GM20431 (cell line): ENCODE measurements at regions not wholly inside any gene's neighbourhood (a gene's known extent, or its start where the extent isn't known, plus 50 kb on each side); places are given as distances from the start of the nearest gene placed in this dataset.

Experiments used
- in situ Hi-C: fragments of 300-500 bp; cut with MseI, MboI; formaldehyde crosslinking; loops from one replicate; pipeline ENCODE4 v1.15.0; 2020; ENCODE audit warnings: low sequenced_read_pairs; ENCODE audit not compliant: unreplicated experiment

DNA sequence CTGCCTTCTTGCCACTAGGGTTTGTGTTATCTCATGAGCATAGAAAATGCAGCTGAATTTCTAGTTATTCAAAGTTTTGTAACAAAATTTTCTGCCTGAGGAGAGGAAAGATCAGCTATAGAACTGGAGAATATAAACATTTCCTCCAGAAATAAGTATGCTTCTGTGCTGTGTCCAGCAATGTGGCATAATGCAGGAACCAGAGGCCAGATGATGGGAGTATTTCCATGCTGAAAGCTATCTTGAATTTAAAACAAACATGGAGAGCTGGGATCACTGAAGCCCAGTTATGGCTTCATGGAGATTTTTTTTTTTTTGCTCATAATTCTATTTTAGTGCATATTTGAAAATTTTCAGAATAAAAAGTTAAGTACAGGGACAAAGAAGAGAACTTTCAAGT lies 608.2 kb downstream of the SOX6 start:
- in situ Hi-C loops, result no loop called here

DNA sequence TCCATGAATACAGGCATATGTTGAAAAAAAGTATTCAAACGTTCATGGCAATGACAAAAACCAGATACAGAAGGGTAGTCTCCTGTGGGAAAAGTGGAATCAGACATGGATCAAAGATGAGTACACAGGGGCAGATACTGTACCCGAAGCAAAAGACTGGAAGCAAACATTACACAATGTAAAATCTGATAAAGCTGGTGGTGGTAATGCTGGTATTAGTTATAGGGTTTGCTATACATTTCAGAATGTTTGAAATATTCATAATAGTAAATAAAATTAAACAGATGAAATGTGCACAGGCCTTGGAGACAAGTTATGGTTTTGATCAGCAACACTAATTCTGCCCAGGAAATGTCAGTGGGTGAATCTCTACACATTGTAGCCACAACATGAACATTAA lies 607.6 kb downstream of the SOX6 start:
- in situ Hi-C loops, result no loop called here

DNA sequence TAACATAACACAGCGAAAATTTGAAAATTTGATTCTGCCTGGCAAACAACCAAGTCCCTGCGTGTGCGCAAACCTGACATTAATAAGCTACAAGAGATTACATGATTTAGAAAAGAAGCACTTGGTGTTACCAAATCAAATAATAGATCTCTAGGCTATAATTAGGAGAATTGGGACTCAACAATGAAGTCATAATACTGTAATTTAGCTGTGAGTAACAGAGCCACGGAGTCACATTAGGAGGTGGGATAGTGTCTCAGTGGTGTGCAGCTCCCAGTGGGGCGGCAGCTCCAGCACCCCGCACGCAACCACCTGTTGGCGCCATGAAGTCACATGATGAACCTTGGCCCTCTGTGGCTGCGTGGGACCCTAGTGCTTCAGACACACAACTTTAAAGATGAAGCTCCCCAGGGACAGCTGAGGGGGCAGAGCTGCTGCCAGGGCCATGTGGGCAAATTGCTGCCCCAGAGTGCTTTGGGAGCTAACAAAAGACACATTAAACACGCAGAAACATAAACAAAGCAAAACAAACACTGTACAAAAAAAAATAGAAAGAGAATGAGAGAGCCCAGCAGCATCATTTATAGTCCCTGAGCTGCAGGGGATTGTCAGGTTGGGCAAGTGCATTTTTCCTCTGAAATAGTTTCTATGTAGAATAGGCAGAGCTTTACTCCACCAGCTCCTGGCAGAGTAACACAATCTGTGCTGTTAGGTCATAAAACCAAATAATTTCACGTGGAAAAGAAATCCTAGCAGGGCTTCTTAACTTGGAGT lies 605.6 kb downstream of the SOX6 start:
- in situ Hi-C loops, result no loop called here

DNA sequence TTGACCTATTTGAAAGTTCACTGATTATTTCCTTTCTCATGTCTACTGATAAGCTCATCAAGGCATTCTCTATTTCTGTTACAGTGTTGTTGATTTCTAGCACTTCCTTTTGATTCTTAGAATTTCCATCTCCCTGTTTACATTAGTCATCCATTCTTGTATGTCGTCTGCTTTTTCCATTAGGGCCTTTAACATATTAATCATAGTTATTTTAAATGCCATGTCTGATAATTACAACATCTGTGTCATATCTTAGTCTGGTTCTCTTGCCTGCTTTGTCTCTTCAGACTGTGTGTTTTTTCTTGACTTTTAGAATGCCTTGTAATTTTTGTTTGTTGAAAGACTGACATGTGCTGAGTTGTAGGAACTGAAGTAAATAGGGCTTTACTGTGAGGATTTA lies 602.1 kb downstream of the SOX6 start:
- in situ Hi-C loops, result no loop called here

DNA sequence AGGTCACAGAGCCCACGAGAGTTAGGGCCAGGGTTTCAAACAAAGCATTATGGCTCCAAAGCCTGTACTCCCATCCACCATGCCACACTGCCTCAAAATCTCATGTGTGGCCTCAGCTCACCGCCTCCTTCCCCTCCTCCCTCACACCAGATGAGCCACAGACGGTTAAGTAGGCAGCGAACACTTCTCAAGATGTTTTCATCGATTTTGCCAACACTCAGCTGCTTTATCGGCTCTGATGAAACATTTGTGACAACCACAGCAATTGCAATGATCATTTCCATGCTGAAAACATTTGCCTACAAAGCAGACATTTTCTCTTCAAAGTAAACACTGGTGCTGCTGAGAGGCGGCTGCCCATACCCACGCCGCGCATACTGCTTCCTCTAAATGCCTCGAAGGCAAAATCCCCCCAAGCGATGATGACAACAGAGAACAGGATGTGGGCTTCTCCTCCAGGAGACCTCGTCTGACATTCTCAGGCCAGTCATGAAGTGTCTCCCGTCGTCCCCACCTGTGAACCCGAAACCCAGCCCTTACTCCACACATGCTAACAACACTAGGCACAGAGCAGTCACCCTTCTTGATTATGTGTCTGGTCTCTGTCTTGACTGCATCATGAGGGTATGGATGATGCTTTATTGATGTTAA lies 599.2 kb downstream of the SOX6 start:
- in situ Hi-C loops, result no loop called here

DNA sequence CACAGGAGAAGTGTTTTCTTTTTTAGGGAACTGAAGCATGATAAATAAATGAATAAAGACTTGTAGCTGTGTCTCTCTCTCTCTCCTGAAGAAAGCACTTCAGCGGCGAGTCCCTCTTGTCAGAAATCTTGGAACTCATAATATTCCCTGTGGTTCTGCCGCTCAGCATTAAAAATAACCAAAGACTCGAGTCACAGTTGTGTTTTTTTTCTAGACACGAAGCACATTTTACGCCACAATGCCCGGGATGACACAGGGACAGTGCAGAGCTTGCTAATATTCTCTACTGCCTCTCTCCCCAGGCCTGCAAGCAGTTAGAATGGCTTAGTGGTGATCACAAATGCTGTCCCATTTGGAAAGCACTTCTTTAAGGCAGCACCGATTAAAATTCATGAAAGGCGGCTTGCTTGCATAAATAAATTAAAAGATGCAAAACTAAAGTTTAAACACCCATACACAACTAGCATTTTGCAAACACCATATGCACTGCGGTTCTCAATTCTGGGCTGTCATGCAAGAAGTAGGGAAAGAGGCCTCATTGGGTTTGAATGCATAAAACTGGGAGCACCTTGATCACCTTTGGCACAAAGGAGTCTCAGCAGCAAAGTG lies 597.4 kb downstream of the SOX6 start:
- in situ Hi-C loops, result no loop called here

DNA sequence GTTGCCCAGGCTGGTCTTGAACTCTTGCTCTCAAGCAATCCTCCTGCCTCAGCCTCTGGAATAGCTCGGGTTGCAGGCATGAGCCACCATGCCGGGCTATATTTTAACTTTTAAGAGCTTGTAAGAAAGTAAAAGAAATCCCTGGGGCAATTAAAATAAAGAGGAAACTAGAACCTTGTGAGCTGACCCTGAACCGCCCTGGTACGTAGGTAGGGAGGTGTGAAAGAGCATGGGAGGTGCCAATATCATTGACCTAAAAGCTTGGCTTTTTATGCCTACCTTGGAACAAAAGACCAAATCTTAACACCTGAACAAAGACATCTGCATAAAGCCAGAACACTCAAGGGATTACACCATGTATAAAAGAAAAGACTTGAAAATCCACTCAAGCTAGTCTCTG lies 595.1 kb downstream of the SOX6 start:
- in situ Hi-C loops, result no loop called here

DNA sequence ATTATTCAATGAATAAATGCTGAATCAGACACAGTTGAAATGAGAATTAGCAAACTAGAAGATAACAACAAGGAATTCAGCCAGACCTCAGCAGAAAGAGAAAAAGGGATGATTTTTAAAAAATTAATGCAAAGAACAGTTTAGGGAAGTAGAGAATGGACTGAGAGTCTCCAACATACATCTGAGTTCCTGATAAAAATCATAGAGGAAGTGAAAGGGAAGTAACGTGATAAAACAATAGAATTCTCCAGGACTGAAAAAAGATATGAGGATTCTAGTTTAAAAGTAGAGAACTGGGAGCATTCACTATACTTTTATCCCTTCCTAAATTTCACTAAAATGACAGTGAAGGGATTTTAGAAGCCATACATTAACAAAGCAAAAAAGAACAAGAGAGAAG lies 592.0 kb downstream of the SOX6 start:
- in situ Hi-C loops, result no loop called here

DNA sequence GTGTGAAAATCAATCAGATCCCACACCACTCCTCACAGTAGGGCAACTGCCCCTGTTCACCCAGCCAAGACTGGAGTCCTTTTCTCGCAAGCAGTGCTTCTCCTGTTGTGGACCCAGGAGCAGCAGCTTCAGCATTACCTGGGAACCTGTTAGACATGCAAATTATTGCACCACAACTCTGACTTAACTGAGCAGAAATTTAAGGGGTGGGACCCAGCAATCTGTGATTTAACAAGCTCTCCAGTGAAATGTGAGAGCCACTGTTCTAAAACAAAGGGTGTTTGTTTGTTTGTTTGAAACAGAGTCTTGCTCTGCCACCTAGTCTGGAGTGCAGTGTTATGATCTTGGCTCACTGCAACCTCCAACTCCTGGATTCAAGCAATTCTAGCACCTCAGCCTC lies 591.4 kb downstream of the SOX6 start:
- in situ Hi-C loops, result no loop called here

DNA sequence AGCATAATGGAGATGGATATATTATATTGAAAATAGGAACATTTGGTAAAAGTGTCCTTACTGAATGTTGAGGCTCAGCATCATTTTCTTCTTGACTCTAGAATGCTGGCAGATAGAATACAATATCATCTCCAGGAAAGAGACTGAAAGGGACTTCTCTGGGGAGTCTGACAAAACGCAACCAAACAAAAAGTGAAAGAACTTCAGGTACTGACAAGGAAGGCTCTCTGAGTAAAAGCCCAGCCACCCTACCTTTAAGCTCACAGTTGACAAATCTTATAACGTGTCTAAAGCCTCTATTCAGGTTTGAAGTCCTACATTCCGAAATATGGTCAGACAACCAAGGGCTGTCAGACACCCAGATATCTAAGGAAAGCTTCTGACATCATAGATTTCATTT lies 590.8 kb downstream of the SOX6 start:
- in situ Hi-C loops, result no loop called here

DNA sequence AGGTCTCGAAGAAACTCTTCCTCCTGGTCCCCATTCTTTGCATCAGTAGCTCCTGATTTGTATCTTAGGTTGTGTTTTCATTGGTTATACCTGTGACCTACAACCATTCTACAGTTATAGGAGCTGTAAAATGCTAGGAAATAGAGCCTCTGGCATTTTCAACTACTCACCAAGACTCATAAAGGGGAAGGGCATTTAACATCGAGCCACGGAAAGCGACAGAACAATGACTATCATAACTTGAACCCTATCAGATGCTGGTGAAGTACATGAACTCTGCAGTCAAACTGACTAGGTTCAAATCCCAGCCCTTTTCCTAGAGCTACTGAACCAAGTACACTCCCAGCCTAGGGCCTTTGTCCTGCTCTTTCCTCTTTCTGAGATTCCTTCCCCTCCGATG lies 588.0 kb downstream of the SOX6 start:
- in situ Hi-C loops, result no loop called here

DNA sequence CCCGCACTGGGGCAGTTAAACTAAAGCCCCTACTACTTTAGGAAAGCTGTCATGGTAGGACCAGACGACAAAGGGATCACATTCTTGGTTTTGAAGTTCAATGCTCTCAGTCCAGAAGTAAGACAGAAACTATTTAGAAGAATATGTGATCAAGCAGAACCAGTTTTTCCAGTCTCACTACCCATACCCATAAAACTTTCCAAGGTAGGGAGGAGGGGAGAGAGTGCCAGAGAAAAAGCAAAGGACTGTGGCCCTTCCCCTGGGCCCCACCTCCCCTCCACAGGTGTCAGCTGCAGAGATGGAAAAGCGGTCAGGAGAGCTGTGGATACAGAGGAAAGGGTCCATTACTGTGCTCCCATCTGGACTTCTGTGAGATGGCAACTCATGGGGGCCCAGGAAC lies 587.1 kb downstream of the SOX6 start:
- in situ Hi-C loops, result no loop called here

DNA sequence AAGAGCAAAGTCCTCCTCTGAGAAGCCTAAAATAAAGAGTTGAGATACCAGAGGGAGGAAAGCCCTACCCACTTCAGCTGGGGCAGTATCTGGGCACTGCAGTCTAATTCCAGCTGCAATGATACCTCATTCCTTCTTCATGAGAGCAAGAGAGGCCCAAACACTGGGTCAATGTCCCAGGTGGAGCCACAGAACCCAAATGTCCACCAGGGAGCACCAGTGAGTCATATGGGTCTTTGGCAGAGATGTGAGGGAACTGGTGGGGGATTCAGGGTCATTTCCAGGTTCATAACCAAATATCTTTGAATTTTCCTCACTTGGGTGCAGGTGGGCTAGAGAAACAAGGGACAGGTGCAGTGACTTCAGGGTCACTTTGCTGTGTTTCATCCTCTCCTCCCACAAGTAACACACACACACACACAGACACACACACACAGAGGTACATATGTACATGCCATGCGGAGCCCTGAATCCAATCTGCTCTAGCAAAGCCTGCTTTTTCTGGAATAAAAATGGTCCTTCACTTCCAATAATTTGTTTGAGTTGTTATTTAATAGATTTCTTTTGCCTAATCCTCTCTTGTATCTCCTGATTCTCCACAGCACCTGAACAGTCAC lies 585.4 kb downstream of the SOX6 start:
- in situ Hi-C loops, result no loop called here

DNA sequence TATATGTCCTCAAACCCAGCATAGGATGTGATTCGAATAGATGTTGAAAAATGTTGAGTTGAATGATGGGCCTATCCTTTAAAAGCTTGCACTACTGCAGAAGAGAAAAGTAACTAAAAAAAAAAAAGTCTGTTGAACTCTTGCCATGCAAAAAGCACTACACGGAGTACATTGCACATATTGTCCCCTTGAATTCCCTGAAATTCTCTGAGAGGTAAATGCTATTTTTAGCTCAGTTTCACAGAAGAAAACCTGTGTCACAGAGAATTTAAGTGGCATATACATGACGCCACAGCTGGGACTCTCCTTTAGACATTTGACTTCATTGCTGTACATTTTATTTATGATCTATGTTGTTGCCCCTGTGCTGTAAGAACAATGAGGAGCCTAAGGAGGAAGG lies 583.8 kb downstream of the SOX6 start:
- in situ Hi-C loops, result no loop called here

DNA sequence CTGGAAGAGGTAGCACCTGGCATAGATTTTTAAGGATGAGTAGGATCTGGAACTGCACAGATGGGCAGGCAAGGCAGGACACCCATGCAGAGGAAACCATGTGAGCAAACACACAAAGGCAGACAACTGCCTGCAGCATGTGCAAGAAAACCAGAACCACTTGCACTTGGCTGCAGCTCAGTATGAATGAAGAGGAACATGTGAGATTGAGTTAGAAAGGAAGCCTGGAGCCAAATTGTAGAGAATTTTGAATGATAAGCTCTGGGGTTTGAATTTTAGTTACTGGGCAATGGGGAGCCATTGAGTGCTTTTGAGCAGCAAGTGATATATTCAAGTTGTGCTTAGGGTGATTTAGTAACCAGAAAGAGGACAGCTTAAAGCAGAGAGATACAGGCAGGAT lies 583.4 kb downstream of the SOX6 start:
- in situ Hi-C loops, result no loop called here

DNA sequence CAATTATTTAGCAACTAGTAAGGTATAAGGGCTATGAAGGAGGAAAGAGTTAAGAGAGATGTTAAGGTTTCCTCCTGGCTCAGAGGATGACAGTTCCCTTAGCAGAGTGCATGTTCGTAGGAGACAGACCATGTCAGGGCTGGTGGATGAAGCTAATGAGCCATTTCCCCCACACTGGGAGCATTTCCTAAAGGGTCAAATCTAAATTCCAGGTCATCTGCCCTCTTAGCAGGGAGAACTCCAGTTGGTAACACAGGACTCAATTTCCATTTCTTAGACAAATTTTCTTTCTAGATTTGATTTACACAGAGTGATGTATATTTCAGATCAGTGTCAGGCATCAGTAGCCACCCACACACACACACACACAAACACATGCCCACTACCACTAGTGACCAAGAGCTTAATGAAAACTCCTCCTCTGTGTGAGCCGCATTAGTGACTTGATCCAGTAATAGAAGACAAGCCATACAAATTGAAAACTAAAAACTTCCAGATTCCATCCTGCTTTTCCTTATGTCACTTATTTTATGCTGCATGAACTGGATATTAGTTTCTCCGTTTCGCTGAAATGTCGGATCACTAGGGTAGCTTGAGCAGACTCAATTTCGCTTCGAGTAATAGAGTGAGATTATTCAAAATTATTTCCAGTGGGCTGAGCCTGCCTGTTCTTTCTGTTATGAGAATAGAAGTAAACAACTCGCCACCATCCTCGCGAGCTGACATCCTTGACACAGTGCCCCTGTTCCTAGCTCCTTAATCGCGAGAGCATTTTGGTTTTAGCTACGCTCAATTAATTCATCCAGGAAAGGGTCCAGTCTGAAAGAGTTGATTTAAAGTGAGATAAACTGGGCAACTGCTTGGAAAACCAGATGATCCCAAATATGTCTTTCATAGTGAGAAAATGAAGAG lies 582.6 kb downstream of the SOX6 start:
- in situ Hi-C loops, result no loop called here

DNA sequence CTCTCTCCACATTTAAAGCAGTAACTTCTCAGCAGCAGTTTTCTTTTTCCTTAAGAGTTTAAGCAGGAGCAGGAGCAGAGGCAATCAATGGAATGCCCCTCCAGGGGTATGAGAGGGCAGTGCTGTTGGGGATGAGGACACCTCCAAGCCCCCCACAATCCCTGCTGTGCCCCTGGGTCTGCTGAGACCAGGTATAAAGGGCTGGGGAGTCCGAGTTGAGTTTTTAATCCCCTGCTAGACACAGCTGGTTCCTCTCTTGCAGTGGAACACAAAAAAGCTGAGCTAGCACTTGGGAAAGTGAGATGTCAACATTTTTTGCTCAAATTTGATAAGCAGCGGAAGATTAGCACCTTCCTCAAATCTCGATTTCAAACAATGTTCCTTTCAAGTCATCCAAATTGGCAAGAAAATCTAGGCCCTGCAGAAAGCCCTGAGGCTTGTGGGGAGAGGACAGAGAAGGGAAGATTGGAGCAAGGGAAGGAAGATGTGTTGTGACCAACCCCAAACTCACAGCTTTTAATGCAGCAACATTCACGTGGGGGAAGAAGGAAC lies 581.9 kb downstream of the SOX6 start:
- in situ Hi-C loops, result no loop called here

DNA sequence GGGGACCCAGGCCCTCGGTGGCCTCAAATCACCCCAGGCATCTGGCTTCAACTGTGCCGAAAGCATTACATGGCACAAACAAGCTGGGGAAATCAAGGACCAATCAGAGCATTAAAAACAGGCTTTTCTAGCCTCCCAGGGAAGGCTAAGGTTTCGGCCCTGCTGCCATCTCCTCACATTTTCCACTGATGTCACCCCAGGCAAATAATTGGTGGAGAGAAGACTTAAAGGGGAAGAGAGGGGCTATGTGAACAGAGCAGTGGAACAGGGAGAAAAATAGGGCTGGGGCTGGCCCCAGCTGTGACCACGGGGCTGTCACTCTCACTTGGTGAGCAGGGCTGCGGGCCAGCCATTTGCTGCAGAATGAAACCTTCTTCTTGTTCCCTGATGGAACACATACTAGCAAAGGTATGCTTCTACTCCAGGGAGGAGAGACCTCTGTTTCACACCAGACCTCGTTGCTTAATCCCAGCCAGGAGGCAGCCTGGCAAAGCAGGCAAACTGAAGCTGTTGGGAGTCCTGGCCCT lies 581.3 kb downstream of the SOX6 start:
- in situ Hi-C loops, result no loop called here

DNA sequence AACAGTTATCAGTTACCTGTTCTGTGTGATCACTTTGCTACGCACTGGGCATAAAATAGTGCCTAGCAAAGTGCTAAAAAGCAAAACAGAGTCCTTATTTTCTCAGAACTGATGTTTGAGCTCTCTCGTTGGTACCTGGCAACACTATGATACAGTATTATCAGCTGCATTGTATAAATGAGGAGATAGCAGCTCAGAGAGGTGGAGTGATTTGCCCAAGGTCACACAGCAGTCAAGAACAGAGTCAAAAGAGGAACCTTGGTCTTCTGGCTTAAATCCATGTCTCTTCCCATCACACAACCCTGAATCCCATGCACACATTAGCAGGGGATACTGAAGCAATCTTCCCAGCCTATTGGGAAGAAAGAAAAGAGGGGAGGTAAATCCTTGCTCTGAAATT lies 580.5 kb downstream of the SOX6 start:
- in situ Hi-C loops, result no loop called here

DNA sequence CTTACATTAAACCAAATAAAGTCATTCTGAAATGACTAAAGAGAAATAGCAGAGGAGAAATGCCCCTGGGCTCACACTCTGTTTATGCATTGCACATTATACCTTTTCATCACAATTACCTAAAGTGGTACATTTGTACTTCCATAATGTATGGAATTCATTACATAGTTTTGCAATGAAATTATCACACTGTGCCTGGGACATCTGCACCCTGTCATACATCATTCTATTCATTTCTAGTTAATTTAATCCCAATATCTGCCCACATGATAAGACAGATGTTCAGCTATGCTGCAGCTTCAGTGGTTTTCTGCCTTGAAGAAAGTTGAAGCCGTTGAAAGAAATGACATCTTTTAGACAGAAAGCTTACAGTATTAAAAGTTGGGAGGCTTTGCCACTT lies 580.0 kb downstream of the SOX6 start:
- in situ Hi-C loops, result no loop called here
